ENCODE measurements at regions not wholly inside any gene's neighbourhood (a gene's known extent, or its start where the extent isn't known, plus 50 kb on each side); places are given as distances from the start of the nearest gene placed in this dataset.

GRCh38 chr14:87851190-87851589 lies 141.8 kb downstream of the GALC start (continued):
- TF ChIP-seq, protein P1, sequence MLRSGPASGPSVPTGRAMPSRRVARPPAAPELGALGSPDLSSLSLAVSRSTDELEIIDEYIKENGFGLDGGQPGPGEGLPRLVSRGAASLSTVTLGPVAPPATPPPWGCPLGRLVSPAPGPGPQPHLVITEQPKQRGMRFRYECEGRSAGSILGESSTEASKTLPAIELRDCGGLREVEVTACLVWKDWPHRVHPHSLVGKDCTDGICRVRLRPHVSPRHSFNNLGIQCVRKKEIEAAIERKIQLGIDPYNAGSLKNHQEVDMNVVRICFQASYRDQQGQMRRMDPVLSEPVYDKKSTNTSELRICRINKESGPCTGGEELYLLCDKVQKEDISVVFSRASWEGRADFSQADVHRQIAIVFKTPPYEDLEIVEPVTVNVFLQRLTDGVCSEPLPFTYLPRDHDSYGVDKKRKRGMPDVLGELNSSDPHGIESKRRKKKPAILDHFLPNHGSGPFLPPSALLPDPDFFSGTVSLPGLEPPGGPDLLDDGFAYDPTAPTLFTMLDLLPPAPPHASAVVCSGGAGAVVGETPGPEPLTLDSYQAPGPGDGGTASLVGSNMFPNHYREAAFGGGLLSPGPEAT (IDR thresholded peaks at IDR 0.05; ENCODE audit: low read depth) = no peak
- TF ChIP-seq ZNF384 (IDR thresholded peaks at IDR 0.05; ENCODE audit: borderline replicate concordance, low read depth, low read length) (no peak), ZBTB33 (IDR thresholded peaks at IDR 0.05) (no peak)
- TF ChIP-seq, protein P2, sequence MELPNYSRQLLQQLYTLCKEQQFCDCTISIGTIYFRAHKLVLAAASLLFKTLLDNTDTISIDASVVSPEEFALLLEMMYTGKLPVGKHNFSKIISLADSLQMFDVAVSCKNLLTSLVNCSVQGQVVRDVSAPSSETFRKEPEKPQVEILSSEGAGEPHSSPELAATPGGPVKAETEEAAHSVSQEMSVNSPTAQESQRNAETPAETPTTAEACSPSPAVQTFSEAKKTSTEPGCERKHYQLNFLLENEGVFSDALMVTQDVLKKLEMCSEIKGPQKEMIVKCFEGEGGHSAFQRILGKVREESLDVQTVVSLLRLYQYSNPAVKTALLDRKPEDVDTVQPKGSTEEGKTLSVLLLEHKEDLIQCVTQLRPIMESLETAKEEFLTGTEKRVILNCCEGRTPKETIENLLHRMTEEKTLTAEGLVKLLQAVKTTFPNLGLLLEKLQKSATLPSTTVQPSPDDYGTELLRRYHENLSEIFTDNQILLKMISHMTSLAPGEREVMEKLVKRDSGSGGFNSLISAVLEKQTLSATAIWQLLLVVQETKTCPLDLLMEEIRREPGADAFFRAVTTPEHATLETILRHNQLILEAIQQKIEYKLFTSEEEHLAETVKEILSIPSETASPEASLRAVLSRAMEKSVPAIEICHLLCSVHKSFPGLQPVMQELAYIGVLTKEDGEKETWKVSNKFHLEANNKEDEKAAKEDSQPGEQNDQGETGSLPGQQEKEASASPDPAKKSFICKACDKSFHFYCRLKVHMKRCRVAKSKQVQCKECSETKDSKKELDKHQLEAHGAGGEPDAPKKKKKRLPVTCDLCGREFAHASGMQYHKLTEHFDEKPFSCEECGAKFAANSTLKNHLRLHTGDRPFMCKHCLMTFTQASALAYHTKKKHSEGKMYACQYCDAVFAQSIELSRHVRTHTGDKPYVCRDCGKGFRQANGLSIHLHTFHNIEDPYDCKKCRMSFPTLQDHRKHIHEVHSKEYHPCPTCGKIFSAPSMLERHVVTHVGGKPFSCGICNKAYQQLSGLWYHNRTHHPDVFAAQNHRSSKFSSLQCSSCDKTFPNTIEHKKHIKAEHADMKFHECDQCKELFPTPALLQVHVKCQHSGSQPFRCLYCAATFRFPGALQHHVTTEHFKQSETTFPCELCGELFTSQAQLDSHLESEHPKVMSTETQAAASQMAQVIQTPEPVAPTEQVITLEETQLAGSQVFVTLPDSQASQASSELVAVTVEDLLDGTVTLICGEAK (IDR thresholded peaks at IDR 0.05; ENCODE audit: borderline replicate concordance) = no peak
